ENCODE measurements at regions not wholly inside any gene's neighbourhood (a gene's known extent, or its start where the extent isn't known, plus 50 kb on each side); places are given as distances from the start of the nearest gene placed in this dataset.

- no peak for TF ChIP-seq CTCF (IDR thresholded peaks at IDR 0.05; ENCODE audit: control insufficient read depth, insufficient read depth, low read depth, low read length, missing control alignments)
- no peak for DNase-seq (ENCODE audit: low read depth)
- no peak overlapping the region for H3K4me3 ChIP-seq (ENCODE audit: control insufficient read depth, low read depth, low read length)
These were observed 609.9 kb upstream of the AGTR1 start for GRCh38 chr3:148087601-148088371.

GRCh38 chr3:148089171-148089570, 608.5 kb upstream of the AGTR1 start:
- H3K4me3 ChIP-seq (ENCODE audit: control insufficient read depth, low read depth, low read length): no peak overlapping the region
- TF ChIP-seq CTCF (IDR thresholded peaks at IDR 0.05; ENCODE audit: control insufficient read depth, insufficient read depth, low read depth, low read length, missing control alignments): no peak

GRCh38 chr3:148090156-148090555, 607.5 kb upstream of the AGTR1 start:
- no peak overlapping the region for H3K4me3 ChIP-seq (ENCODE audit: control insufficient read depth, low read depth, low read length)
- TF ChIP-seq CTCF (IDR thresholded peaks at IDR 0.05; ENCODE audit: control insufficient read depth, insufficient read depth, low read depth, low read length, missing control alignments): no peak
- DNase-seq (ENCODE audit: low read depth): no peak

More at GRCh38 chr3:148089171-148089570, 608.5 kb upstream of the AGTR1 start:
- DNase-seq (ENCODE audit: low read depth): no peak

GRCh38 chr3:148092624-148093347, 604.9 kb upstream of the AGTR1 start:
- no peak for DNase-seq (ENCODE audit: low read depth)
- no peak for TF ChIP-seq CTCF (IDR thresholded peaks at IDR 0.05; ENCODE audit: control insufficient read depth, insufficient read depth, low read depth, low read length, missing control alignments)

GRCh38 chr3:148093753-148094152, 604.0 kb upstream of the AGTR1 start:
- no peak overlapping the region for H3K4me3 ChIP-seq (ENCODE audit: control insufficient read depth, low read depth, low read length)

More at GRCh38 chr3:148092624-148093347, 604.9 kb upstream of the AGTR1 start:
- no peak overlapping the region for H3K4me3 ChIP-seq (ENCODE audit: control insufficient read depth, low read depth, low read length)

GRCh38 chr3:148095962-148096361, 601.7 kb upstream of the AGTR1 start:
- no peak for TF ChIP-seq CTCF (IDR thresholded peaks at IDR 0.05; ENCODE audit: control insufficient read depth, insufficient read depth, low read depth, low read length, missing control alignments)
- DNase-seq (ENCODE audit: low read depth): no peak

More at GRCh38 chr3:148093753-148094152, 604.0 kb upstream of the AGTR1 start:
- DNase-seq (ENCODE audit: low read depth): no peak
- TF ChIP-seq CTCF (IDR thresholded peaks at IDR 0.05; ENCODE audit: control insufficient read depth, insufficient read depth, low read depth, low read length, missing control alignments): no peak

More at GRCh38 chr3:148095962-148096361, 601.7 kb upstream of the AGTR1 start:
- H3K4me3 ChIP-seq (ENCODE audit: control insufficient read depth, low read depth, low read length): no peak overlapping the region
